ENCODE measurements at regions not wholly inside any gene's neighbourhood (a gene's known extent, or its start where the extent isn't known, plus 50 kb on each side); places are given as distances from the start of the nearest gene placed in this dataset.
"Not testable (repeated sequence)": the region's sequence is repeated elsewhere in the genome, so short reads cannot be mapped to it uniquely, and the experiment has no call there.

DNA sequence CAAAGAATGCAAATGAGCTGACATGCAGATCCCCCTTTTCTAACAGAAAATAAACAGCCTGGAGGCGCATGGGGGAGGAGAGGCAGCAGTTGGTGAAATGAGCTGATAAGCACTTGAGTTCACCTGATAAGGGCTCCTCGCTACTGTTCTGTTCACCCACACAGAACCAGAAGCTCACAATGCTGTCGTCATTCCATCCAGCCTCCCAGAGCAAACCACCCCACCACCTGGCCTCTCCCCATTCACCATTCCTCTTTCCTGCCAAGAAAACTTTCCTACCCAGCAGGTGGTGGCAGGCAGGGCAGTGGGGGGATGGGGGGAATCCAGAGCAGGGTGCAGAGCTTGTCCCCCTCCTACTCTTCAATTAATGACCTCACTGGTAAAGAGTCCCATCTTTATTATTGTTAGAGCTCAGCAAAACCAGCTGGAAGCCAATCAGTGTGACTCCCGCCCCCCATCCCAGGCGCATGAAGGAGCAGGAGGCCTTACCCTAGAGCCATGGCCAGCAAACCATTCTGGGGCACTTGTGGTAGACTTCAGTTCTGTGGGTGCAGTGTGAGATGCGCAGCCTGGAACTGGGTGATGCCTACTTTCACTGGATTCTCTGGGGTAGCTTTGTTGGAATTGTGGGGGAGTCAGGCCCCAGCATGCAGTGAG is 350.3 kb downstream of the ZIC3 start:
- no peak for TF ChIP-seq CTCF (IDR thresholded peaks at IDR 0.05; ENCODE audit: low read depth, low read length, missing control alignments)
- H3K4me3 ChIP-seq (ENCODE audit: low read depth, low read length): no peak overlapping the region
- no peak for DNase-seq (ENCODE audit: low read depth)

DNA sequence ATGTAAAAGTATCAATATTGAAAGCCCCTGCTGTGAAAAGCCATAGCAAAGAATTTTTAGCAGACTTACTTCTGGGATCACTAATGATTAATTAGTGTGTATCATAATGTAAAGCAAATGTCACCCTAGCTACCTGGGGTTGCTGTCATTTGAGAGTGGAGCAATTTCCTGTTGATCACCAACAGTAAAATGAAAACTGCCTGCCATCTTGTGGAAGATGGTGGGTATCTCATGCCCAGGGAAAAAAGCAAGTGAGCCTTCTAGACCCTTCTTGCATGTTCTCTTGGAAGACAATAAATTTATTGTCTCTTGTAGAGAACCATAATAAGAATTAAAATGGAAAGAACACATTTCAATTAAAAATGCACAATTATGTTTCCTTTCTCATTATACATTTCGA is 360.2 kb downstream of the ZIC3 start:
- no peak for DNase-seq (ENCODE audit: low read depth)
- TF ChIP-seq CTCF (IDR thresholded peaks at IDR 0.05; ENCODE audit: low read depth, low read length, missing control alignments): no peak
- no peak overlapping the region for H3K4me3 ChIP-seq (ENCODE audit: low read depth, low read length)

DNA sequence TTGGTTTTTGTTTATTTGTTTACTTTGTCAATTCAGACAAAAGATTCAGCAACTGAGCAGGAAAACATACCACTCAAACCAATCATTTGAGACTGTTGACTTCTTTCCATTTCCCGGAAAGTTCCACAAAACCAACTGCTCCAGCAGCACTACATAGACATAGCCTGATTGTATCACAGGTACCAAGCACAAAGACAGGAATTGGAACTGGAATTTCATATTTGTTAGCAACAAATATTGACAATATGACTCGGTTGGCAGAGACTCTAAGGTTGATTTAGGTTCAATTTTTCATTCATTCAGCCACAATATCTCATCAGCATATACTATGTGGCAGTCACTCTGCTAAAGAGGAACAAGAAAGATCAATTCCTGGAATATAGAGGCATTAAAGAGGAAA is 364.0 kb downstream of the ZIC3 start:
- TF ChIP-seq CTCF (IDR thresholded peaks at IDR 0.05; ENCODE audit: low read depth, low read length, missing control alignments): no peak
- no peak for DNase-seq (ENCODE audit: low read depth)
- no peak overlapping the region for H3K4me3 ChIP-seq (ENCODE audit: low read depth, low read length)

GRCh38 chrX:137930533-137930932 is 364.6 kb downstream of the ZIC3 start:
- no peak for DNase-seq (ENCODE audit: low read depth)
- no peak for TF ChIP-seq CTCF (IDR thresholded peaks at IDR 0.05; ENCODE audit: low read depth, low read length, missing control alignments)
- H3K4me3 ChIP-seq (ENCODE audit: low read depth, low read length): no peak overlapping the region

- not testable (repeated sequence) for H3K4me3 ChIP-seq (ENCODE audit: low read depth, low read length); DNase-seq (ENCODE audit: low read depth)
These were observed 368.3 kb downstream of the ZIC3 start for GRCh38 chrX:137934214-137934613.

DNA sequence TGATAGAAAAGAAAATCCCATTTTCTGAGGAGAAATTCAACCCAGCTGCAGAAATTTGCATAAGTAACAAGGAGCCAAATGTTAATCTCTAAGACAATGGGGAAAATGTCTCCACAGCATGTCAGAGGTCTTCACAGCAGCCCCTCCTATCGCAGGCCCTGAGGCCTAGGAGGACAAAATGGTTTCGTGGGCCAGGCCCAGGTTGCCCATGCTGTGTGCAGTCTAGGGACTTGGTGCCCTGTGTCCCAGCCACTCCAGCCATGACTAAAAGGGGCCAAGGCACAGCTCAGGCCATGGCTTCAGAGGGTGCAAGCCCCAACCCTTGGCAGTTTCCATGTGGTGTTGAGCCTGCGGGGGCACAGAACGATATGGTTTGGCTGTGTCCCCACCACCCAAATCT is 369.0 kb downstream of the ZIC3 start:
- not testable (repeated sequence) for H3K4me3 ChIP-seq (ENCODE audit: low read depth, low read length); DNase-seq (ENCODE audit: low read depth)

DNA sequence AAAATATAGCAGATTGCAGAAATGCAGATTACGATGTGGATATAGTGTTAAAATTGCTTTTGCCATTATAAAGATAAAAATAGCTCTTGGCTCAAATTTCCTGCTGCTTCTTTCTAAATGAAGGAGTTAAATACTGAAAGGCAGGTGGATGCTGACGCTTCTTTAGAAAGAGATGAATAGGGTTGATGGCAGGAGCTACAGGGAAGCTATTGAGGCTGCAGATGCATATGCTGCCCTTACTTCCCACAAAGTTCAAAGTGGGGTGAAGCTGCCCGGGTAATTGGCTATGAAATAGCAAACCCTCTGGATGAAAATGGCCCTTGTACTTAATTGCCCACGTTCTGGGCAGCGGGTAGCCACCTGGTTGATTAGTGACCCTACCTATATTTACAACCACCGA is 379.5 kb downstream of the ZIC3 start:
- no peak for TF ChIP-seq CTCF (IDR thresholded peaks at IDR 0.05; ENCODE audit: low read depth, low read length, missing control alignments)
- no peak for DNase-seq (ENCODE audit: low read depth)
- H3K4me3 ChIP-seq (ENCODE audit: low read depth, low read length): no peak overlapping the region

DNA sequence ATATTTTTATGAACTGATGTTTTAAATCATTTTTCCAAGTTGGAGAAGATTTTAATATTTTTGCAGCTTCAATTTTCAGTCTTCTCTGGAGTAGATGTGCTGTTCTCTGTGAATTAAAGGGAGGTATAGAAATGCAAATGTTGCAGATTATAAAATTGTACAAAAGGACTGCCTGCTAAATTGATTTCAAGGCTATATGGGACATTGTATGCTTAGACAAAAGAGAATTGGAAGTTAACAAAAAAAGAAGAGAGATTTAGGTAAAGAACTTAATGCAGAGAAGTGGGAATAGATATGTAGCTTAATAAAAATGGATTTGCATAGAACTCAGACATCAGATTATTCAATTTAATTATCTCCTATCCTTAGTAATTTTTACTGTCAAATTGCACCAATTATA is 403.3 kb downstream of the ZIC3 start:
- DNase-seq (ENCODE audit: low read depth): no peak
- no peak for TF ChIP-seq CTCF (IDR thresholded peaks at IDR 0.05; ENCODE audit: low read depth, low read length, missing control alignments)
- H3K4me3 ChIP-seq (ENCODE audit: low read depth, low read length): no peak overlapping the region

Measured in GM12864 (cell line).